HepG2 (cell line): ENCODE measurements at regions not wholly inside any gene's neighbourhood (a gene's known extent, or its start where the extent isn't known, plus 50 kb on each side); places are given as distances from the start of the nearest gene placed in this dataset.

Experiments
- ATAC-seq: fragments of 200-7000 bp; cut with Tn5 transposase; 3 replicates; pipeline ENCODE4 v1.9.1; 2020; ENCODE audit warnings: mild to moderate bottlenecking, moderate library complexity
- BruUV-seq: library from RNA; stranded (reverse); fragments of 400-500 nt; replicated peaks from 2 replicates; lab custom pipeline; 2021; lab: Mats Ljungman, UMichigan
- CTCF ChIA-PET: fragments of 300-600 bp; formaldehyde crosslinking; extraction: SDS; loops from one replicate; lab custom pipeline; 2021; ENCODE audit warnings: low total read pairs, inconsistent platforms, low intra/inter-chr PET ratio; lab: Yijun Ruan, JAX
- POLR2A ChIA-PET: fragments of 350-600 bp; sonication (Branson Sonifier 250); formaldehyde crosslinking; loops from one replicate; lab custom pipeline; 2020; ENCODE audit warnings: antibody characterized with exemption, inconsistent platforms; lab: Yijun Ruan, JAX
- DNase-seq: peaks from one replicate; pipeline ENCODE4 v3.0.0-alpha.2; 2015; ENCODE audit warnings: low spot score
- FAIRE-seq: peaks from 3 replicates; lab custom pipeline; 2011; peaks lifted over from hg19 to GRCh38; lab: Jason Lieb, UNC
- H2AFZ ChIP-seq: one replicate; pipeline ENCODE4 v1.6.1; 2011; ENCODE audit warnings: low read length, inconsistent platforms
- H3K27ac ChIP-seq: fragments of 300-600 bp; 3 replicates; pipeline ENCODE4 v1.8.0; 2011; ENCODE audit warnings: mixed run types, mild to moderate bottlenecking, mixed read lengths, low read length, inconsistent platforms; ENCODE audit not compliant: insufficient read depth; ENCODE audit errors: extremely low read length
- H3K27me3 ChIP-seq, 2 experiments: fragments of 200-600 bp in 1 of 2; 2 replicates in 1 of 2; 3 replicates in 1 of 2; pipeline versions ENCODE4 v1.6.0 to v1.8.0; 2011; ENCODE audit warnings: low read length in 2 of 2, mild to moderate bottlenecking in 2 of 2, moderate library complexity in 2 of 2, inconsistent platforms in 1 of 2; ENCODE audit not compliant: insufficient read depth in 2 of 2, control insufficient read depth in 1 of 2
- H3K36me3 ChIP-seq, 2 experiments: fragments of 200-600 bp in 1 of 2; replicated peaks in 1 of 2; 2 replicates in 1 of 2; 3 replicates in 1 of 2; pipeline versions ENCODE4 v1.5.1 to v1.8.0; 2011; ENCODE audit warnings: low read length in 2 of 2, inconsistent platforms in 1 of 2; ENCODE audit not compliant: insufficient read depth in 2 of 2, control insufficient read depth in 1 of 2
- H3K4me1 ChIP-seq: 2 replicates; pipeline ENCODE4 v1.5.1; 2012; ENCODE audit warnings: low read length, inconsistent platforms; ENCODE audit not compliant: insufficient read depth
- H3K4me2 ChIP-seq: 2 replicates; pipeline ENCODE4 v1.6.0; 2011; ENCODE audit warnings: low read depth, low read length, inconsistent platforms
- H3K4me3 ChIP-seq, 3 experiments: fragments of 200-600 bp in 1 of 3; sonication (generic), shearing (Covaris generic) in 1 of 3; replicated peaks in 1 of 3; 2 replicates each; pipeline ENCODE4 v1.5.1; 2011 to 2016; ENCODE audit warnings: low read length in 3 of 3, inconsistent platforms in 2 of 3, low read depth in 2 of 3, mild to moderate bottlenecking in 2 of 3, control low read depth in 1 of 3, mixed read lengths in 1 of 3; ENCODE audit not compliant: insufficient read depth in 1 of 3
- H3K79me2 ChIP-seq: one replicate; pipeline ENCODE4 v1.6.1; 2011; ENCODE audit warnings: low read length, inconsistent platforms; ENCODE audit not compliant: insufficient read depth
- H3K9ac ChIP-seq: 2 replicates; pipeline ENCODE4 v1.6.0; 2011; ENCODE audit warnings: mild to moderate bottlenecking, low read depth, low read length, inconsistent platforms; ENCODE audit not compliant: insufficient read depth
- H3K9me3 ChIP-seq: 2 replicates; pipeline ENCODE4 v1.5.1; 2012; ENCODE audit warnings: mild to moderate bottlenecking, low read length
- H4K20me1 ChIP-seq: 2 replicates; pipeline ENCODE4 v1.6.0; 2011; ENCODE audit warnings: inconsistent platforms, mild to moderate bottlenecking, low read length, moderate library complexity; ENCODE audit not compliant: insufficient read depth
- ATAD3A ChIP-seq: sonication (generic); formaldehyde crosslinking; IDR thresholded peaks from 2 replicates; pipeline ENCODE4 v1.4.0; 2020; ENCODE audit warnings: missing genetic modification reagents
- MXD3 ChIP-seq: IDR thresholded peaks from 2 replicates; pipeline ENCODE4 v1.6.1; 2016; ENCODE audit warnings: mild to moderate bottlenecking, missing biosample characterization, missing genetic modification reagents
- NFAT5 ChIP-seq: sonication (generic); formaldehyde crosslinking; IDR thresholded peaks from 2 replicates; pipeline ENCODE4 v1.4.0; 2020; ENCODE audit warnings: missing genetic modification reagents
- PCBP1 ChIP-seq: fragments of 200-400 bp; formaldehyde crosslinking; IDR thresholded peaks from 2 replicates; pipeline ENCODE4 v1.6.1; 2017; ENCODE audit warnings: mild to moderate bottlenecking, low read depth, low read length, borderline replicate concordance
- PRDM4 ChIP-seq: sonication (generic); formaldehyde crosslinking; IDR thresholded peaks from 2 replicates; pipeline ENCODE4 v1.9.0; 2021; ENCODE audit warnings: missing genetic modification reagents, borderline replicate concordance
- ZBTB34 ChIP-seq: sonication (generic); formaldehyde crosslinking; IDR thresholded peaks from 2 replicates; pipeline ENCODE4 v1.8.0; 2022; ENCODE audit warnings: mild to moderate bottlenecking, missing genetic modification reagents
- ZBTB46 ChIP-seq: sonication (generic); formaldehyde crosslinking; IDR thresholded peaks from 2 replicates; pipeline ENCODE4 v1.4.0; 2020; ENCODE audit warnings: mild to moderate bottlenecking, missing genetic modification reagents, borderline replicate concordance
- ZNF556 ChIP-seq: sonication (generic); formaldehyde crosslinking; IDR thresholded peaks from 2 replicates; pipeline ENCODE4 v1.4.0; 2020; ENCODE audit warnings: mild to moderate bottlenecking, missing genetic modification reagents, borderline replicate concordance
- ZNF768 ChIP-seq: sonication (generic); formaldehyde crosslinking; IDR thresholded peaks from 2 replicates; pipeline ENCODE4 v1.4.0; 2020; ENCODE audit warnings: missing genetic modification reagents
- WGBS: methylation state at CpG from one replicate; pipeline ENCODE4 v1.1.6; 2017; ENCODE audit warnings: low lambda C conversion rate; 5-methylcytosine and 5-hydroxymethylcytosine counted together
- in situ Hi-C: cut with HindIII; loops from 2 replicates; pipeline ENCODE4 v1.10.0; 2017; ENCODE audit warnings: low pct_unique_long_range_greater_than_20kb; ENCODE audit not compliant: extremely low pct_ligation_motif_present
- intact Hi-C: fragments of 100-400 bp; cut with micrococcal nuclease; formaldehyde crosslinking; loops from one replicate; pipeline ENCODE4 v1.10.0; 2022; ENCODE audit not compliant: unreplicated experiment

GRCh38 chr7:1357601-1358271 is 101.5 kb downstream of the MICALL2 start (continued):
- TF ChIP-seq ZBTB46, result no peak
- TF ChIP-seq, all 625 proteins: peak for 4

- no peak for TF ChIP-seq ZBTB34 (CRISPR knock-in tag)
- TF ChIP-seq NFAT5 (CRISPR knock-in tag), result no peak
- TF ChIP-seq PCBP1, result no peak
- TF ChIP-seq MXD3 (CRISPR knock-in tag), result no peak
- TF ChIP-seq PRDM4 (CRISPR knock-in tag), result no peak
- no peak for TF ChIP-seq ZNF556 (CRISPR knock-in tag)
- TF ChIP-seq ZNF768 (CRISPR knock-in tag), result no peak
- no peak for TF ChIP-seq ATAD3A (CRISPR knock-in tag)
- Histone ChIP-seq H3K4me2 (no peak overlapping the region), H3K27me3 (peaks cover 5 to 27% of the 10 kb centered on the region in 2 experiments; a peak in 4 of 5 replicates), H3K9me3 (no peaks in the 10 kb centered on the region), H4K20me1 (no peaks in the 10 kb centered on the region), H3K9ac (no peak overlapping the region), H3K4me1 (no peaks in the 10 kb centered on the region), H3K27ac (no peak overlapping the region), H2AFZ (no peak overlapping the region), H3K36me3 (no peaks in the 10 kb centered on the region), H3K4me3 (no peak overlapping the region), H3K79me2 (no peaks in the 10 kb centered on the region)
- ChIA-PET CTCF (no interaction called here), POLR2A (no interaction called here)
- FAIRE-seq (no peak), ATAC-seq (peak; percentile 30), DNase-seq (no peak)
- BruUV-seq, result no TSS peak
- WGBS, result 20% methylated on average over 2 of the region's 22 CpGs
- in situ Hi-C loops, result no loop called here
- intact Hi-C loops, result no loop called here
Observed at GRCh38 chr7:1358376-1359050, 100.8 kb downstream of the MICALL2 start.
